GOT3 (cell line): ENCODE measurements at regions not wholly inside any gene's neighbourhood (a gene's known extent, or its start where the extent isn't known, plus 50 kb on each side); places are given as distances from the start of the nearest gene placed in this dataset.
"Not testable (repeated sequence)": the region's sequence is repeated elsewhere in the genome, so short reads cannot be mapped to it uniquely, and the experiment has no call there.

Experiments used
- DNase-seq: peaks from one replicate; lab custom pipeline; 2025; ENCODE audit warnings: mixed read lengths; lab: John Stamatoyannopoulos, UW

DNA sequence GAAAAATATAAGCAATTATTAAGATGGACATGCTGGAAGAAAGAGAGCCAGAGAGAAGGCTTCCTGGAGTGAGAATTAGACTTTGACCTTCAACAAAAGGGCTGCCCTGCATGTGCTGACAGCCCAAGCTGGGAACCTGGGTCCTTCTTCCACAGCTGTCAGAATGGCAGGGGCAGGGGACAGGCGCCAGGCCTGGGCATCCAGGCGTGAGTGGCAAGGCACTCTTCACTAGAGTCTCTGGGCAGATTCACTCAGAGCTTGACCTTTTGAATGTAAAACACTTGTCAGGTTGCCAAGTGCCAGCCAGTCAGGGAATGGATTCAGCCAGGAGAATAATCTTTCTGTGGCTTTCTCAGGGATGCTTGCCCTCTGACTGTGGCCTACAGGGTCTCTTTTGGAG, 119.1 kb upstream of the CLINT1 start:
- DNase-seq, result no peak

DNA sequence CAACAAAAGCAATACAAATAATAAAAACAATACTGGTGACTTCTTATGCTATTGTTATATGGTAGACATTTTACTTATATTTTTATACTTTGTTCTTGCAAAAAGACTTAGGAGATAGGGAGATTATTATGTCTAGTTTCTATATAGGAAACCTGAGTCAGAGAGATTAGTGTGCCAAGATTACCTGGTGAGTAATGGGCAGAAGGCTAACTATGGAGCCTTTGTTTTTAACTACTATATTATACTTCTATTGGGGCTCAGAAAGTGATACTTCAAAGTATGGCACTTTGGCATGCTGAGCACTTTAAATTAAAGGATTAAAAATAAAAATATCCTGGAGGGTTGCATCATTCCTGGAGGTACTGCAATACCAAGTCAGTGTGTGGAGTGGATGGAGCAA, 117.5 kb upstream of the CLINT1 start:
- DNase-seq, result no peak

DNA sequence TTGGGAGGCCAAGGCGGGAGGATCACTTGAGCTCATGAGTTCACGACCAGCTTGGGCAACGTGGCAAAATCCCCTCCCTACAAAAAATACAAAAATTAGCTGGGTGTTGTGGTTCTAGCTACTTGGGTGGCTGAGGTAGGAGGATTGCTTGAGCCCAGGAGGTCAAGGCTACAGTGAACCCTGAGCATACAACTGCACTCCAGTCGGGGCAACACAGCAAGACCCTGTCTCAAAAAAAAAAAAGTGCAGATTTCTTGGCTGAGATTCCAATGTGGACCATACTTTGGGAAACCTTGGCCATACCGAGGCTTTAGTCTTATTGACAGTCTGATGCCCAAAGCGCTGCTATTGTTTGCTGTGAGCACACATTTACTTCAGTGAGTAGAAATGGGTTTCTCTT, 113.6 kb upstream of the CLINT1 start:
- no peak for DNase-seq

DNA sequence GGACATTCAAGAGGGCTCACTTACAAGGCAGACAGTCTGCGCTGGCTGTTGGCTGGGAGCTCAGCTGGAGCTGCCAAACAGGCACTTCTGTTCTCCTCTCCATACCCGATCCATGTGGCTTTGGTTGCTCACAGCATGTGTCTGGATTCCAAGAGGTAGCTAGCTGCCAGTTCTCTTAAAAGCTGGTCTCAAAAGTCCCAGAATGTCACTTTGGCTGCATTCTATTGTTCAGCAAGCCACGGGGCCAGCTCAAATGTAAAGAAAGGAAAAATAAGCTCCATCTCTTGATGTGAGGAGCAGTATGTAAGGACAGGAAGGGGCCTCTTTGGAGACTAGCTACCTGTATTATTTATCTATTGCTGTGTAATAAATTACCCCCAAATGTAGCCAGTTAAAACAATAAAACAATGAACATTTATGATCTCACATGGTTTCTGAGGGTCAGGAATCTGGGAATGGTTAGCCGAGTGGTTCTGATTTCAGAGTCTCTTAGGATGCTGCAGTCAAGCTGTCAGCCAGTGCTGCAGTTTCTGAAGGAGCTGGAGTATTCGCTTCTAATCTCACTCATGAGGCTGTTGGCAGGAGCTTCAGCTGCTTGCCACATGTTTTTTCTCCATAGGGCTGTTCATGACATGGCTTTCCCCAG, 112.7 kb upstream of the CLINT1 start:
- no peak for DNase-seq

DNA sequence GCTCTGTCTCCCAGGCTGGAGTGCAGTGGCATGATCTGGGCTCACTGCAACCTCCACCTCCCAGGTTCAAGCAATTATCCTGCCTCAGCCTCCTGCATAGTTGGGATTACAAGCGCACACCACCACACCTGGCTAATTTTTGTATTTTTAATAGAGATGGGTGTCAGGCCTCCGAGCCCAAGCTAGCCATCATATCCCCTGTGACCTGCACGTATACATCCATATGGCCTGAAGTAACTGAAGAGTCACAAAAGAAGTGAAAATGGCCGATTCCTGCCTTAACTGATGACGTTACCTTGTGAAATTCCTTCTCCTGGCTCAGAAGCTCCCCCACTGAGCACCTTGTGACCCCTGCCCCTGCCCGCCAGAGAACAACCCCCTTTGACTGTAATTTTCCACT, 109.6 kb upstream of the CLINT1 start:
- DNase-seq, result not testable (repeated sequence)

DNA sequence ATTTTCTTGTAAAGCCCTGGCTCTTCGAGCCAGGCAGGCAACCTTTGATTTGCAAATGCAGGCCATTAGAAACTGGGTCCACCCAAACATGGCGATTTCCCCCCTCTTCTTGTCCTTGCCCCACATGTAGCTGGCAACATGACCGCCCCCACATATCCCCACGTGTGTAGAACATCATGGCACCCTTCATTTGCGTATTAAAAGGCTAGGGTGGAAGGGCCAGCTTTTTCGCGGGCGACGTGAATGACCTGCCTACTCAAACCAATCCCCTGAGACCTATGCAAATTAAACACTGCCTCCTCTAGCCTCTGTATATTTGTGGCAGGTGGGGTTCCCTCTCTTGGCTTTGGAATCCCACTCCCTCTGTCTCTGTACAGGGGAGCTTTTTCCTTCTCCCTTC, 107.0 kb upstream of the CLINT1 start:
- DNase-seq, result no peak

DNA sequence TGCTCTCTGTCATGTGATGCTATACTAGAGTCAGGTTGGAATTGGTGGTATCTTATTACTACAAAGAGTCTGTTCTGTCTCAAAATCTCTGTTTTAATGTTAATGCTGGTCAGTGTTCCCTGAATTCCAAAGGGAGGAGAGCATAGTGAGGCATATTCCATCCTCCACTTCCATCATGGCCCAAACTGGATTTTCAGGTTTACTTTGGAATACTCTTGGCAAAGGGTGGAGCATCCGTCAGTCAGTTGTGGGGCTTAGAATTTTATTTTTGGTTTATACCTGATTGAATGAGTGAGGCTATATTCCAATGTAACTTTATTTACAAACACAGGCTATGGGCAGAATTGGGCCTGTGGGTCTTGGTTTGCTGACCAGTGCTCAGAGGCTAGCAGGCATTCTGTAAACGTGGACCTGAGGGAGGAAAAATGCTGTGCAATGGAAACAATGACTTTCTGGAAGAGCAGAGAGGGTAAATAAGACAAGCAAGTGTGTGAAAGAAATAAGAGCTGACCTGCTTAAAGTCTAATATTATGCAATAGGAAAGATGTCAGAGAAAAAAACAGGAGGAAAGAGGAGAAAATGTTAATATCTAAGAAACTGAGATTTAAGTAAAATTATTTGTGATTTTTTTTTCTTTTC, 106.2 kb upstream of the CLINT1 start:
- DNase-seq, result no peak

DNA sequence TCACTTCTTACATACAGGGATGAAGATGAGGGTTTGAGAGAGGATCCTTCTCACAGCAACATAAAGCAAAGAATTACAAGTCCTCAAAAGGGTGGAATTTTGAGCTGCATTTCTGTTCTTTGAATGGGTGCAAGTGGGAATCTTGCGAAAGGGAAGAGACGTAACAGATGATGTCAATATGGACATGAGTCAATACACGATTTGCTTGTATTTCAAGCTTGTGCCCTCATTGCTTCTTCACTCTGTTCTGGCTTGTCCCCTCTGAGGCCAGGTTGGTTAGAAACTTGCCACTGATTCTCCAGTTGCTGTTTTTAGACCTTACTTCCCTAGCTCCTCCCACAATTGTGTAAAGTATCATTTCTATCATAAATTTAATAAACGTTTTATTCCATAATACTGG, 104.8 kb upstream of the CLINT1 start:
- no peak for DNase-seq

DNA sequence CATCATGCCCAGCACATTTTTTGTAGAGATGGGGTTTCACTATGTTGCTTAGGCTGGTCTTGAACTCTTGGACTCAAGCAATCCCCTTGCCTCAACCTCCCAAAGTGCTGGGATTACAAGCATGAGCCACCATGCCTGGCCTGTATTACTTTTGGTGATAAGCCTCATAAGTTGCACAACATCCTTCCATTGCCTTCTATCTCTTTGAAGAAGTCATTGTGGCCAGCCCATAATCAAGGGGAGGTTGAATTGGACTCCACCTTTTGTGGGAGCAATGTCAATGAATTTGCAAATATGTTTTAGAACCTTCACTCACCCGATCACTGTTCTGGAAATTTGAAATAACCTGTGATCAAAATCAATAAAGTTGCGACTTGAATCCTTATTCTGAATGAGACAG, 104.3 kb upstream of the CLINT1 start:
- DNase-seq, result no peak

DNA sequence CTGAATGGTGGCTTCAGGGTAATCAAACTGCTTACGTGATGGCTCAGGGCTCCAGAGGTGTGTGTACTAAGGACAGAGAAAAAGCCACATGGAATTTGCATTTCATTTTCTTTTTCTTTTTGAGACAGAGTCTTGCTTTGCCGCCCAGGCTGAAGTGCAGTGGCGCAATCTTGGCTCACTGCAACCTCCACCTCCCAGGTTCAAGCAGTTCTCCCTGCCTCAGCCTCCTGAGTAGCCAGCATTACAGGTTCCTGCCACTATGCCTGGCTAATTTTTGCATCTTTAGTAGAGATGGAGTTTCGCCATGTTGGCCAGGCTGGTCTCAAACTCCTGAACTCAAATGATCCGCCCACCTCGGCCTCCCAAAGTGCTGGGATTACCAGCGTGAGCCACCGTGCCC, 103.7 kb upstream of the CLINT1 start:
- not testable (repeated sequence) for DNase-seq

DNA sequence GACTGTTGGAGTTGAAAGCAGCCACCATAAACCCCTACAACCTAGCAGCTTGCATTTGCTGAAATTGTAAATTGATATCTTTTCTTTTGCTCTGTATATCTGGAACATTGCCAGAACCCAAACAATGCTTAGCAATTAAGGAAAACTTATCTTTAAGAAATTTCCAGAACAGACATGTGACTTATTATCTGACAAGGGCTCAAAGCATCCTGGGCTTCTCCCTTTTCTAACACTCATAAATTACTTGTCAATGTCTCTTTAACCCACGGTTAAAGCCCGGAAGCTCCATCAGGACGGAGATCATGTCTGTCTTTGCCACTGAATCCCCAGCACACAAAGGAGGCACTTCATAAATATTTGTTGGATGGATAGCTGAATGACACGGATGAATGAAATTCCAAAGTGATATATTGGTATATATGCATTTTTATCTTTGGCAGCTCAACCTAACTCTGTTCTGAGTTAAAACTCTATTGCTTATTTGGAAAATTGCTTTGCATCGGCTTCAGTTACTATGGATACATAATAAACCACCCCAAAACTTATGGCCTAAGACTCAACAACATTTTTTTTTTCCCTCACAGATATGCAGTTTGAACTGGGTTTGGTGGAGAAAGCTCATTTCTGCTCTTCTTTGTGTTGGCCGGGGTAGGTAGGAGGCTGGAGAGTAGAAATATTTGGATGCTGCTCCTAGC, 103.1 kb upstream of the CLINT1 start:
- DNase-seq, result no peak

DNA sequence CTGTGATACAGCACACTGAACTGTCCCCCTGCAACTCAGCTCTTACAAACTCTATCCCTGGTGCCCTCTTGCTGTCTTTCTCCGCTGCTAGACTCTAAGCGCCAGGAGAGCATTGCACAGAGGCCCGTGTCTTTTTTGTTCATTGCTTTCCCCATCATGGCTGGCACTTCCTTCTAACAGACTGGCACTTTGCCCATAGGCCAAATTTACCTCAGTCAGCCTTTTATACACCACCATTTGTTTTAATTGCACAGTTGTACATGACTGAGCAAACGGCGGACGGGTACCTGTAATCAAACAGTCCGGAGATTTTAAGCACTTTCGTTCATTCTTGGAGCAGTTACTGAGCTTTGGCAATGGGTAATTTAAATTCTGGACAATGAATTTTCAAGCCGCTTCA, 102.2 kb upstream of the CLINT1 start:
- DNase-seq, result no peak

DNA sequence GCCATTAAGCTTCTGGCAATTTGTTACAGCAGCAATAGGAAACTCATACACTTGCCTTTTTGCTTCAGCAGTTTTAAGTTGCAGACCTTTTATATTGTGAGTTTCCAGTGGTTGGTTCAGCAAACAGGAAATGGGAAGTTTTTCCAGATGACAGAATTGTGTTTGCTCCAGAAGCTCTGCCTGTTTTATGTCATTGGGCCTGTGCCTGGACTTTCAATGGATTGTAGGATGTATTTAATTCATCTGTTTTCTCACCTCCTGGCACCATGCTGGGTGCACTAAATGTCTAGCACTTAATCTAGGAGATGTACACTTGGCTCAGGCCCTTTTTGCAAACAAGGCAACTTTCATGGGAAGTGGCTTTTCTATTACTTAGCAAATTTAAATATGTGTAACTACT, 100.4 kb upstream of the CLINT1 start:
- no peak for DNase-seq

DNA sequence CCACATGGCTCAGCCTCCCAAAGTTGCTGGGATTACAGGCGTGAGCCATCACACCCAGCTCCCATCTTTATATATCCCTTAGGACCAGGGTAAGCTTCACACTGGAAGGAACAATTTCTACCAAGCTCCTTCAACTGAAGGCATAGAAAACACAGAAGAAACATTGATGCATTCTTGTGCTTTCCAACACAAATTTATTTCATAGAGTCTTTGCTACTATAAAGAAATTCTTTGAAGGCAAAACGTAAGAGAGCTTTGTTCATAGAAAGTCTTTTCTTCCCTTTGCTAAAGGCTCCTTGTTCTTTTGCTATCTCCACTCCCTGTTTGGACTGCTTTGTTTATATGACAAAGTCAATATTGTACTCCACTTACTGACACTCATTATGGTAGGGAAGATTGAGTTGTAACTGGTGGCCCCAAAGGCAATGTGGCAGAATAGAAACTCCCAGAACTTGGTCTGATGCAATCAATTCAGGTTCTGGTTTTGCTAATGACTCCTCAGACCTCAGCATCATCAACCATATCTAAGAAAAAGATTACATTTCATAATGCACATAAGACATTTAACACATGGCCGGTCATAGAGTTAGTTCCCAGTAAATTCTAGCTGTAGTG, 97.4 kb upstream of the CLINT1 start:
- DNase-seq, result no peak

DNA sequence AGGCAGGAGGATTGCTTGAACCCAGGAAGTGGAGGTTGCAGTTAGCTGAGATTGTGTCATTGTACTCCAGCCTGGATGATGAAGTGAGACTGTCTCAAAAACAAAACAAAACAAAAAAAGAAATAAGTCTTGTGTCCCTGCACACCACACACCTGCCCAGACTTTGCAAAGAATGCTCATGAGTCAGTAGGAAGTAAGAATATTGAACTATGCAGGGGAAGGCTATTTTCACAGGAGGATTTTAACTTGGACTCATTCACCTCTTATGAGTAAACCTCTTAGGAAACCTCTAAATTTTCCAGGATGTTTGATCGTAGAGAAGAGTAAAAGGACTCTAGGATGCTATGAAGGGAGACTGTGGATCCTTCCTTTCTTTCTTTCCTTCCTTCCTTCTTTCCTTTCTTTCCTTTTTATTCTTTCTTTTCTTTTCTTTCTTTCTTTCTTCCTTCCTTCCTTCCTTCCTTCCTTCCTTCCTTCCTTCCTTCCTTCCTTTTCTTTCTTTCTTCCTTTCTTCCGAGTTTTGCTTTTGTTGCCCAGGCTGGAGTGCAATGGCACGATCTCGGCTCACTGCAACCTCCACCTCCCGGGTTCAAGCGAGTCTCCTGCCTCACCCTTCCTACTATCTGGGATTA, 96.7 kb upstream of the CLINT1 start:
- DNase-seq, result no peak

DNA sequence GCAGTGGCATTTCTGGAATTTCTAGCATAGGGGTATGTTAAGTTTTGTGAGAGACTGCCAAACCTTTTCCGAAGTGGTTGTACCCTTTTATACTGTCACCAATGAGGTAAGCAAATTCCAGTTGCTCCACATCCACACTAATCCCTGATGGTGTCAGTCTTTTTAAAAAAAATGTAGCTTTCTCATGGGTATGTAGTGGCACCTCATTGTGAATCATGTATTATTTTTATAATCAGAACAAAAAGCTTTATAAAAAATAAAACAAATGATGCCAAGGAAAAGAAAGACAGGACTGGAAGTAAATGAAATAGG, 93.4 kb upstream of the CLINT1 start:
- DNase-seq, result no peak

DNA sequence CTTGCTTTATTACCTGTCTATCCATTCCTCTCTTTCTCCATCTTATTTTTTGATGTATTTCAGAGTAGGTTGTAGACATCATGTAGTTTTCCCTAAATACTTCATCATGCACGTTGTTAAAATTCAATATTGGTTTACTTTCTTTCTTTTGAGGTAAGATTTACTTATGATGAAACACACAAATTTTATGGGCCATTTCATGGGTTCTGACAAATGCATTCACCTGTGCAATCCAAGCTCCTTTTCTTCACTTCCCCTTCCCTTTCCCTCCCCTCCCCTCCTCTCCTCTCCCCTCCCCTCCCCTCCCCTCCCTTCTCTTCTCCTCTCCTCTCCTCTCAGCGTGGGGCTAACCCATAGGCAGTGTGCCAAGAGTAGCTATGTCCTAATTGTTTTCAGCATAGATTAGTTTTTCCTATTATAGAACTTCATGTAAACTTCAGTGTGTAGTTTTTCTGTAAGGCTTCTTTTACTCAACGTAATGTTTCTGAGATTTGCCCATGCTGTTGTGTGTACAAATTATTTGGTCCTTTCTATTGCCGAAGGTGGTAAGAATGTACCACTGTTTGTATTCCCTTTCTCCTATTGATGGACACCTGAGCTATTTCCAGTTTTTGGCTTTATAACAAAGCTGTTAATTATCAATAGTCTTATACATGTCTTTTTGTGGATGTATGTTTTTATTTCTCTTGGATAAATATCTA, 92.9 kb upstream of the CLINT1 start:
- no peak for DNase-seq

DNA sequence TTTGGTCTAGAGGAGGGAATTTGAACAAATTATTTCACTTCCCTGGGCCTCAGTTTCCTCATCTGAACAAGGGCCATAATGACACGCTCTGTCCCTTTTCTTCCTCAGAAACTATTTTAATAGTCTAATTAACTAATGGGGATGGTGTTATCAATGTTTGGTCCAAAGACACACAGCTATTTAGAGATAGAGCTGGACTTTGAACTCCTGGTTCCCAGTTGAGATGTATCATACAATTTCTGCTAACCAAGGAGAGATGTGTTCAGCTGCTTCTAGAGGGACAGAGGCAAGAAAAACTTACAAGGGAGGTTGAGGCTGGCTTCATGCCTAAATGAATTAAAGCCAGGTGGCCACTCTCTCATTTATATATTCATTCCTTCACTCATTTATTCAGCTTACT, 90.6 kb upstream of the CLINT1 start:
- DNase-seq, result no peak

DNA sequence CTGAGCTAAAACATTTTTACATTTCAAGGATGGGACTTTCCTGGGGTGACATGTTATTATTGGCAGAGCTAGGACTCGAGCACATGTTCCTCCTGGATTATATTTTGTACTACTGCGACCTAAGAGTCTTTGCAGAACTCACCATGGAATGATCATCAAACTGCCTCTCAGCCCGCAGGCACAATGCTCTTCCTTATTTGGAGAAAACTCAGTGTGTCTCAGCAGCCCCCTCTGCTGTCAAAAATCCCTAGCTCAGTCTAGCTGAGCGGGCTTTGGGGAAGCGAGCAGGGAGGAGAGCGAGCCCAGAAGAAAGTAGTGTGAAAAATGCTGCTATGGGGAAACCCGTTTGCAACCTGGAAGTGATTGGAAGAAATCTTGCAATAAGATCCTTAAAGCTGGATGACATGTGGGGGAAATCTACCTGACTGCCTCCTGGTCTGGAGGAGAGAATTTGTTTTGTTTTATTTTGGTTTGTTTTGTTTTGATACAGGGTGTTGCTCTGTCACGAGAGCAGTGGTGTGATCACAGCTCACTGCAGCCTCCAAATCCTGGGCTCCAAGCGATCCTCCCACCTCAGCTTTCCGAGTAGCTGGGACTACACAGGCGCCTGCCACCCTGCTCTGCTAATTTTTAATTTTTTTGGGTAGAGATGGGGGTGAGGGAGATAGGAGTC, 89.9 kb upstream of the CLINT1 start:
- DNase-seq, result peak; percentile 57

DNA sequence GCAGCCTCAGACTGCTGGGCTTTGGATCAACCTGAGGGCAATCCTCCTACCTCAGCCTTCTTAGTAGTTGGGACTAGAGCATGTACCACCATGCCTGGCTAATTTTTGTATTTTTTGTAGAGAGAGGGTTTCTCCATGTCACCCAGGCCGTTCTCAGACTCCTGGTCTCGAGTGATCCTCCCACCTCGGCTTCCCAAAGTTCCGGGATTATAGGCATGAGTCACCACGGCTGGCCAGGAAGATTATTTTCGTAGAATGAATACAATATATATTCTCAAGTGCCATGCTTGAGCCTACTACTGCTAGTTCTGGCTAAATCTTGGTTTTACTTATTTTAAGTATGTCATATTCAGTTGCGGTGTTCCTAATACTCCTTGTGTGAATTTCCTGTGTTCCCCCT, 88.2 kb upstream of the CLINT1 start:
- no peak for DNase-seq

DNA sequence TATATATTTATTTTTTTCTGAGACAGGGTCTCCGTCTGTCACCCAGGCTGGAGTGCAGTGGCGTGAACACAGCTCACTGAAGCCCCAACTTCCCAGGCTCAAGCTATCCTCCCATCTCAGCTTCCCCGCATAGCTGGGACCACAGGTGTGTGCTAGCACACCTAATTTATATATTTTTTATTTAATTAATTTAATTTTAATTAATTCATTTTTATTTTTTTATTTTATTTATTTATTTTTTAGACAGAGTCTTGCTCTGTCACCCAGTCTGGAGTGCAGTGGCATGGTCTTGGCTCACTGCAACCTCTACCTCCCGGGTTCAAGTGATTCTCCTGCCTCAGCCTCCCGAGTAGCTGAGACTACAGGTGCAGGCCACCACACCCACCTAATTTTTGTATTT, 86.9 kb upstream of the CLINT1 start:
- DNase-seq, result not testable (repeated sequence)

DNA sequence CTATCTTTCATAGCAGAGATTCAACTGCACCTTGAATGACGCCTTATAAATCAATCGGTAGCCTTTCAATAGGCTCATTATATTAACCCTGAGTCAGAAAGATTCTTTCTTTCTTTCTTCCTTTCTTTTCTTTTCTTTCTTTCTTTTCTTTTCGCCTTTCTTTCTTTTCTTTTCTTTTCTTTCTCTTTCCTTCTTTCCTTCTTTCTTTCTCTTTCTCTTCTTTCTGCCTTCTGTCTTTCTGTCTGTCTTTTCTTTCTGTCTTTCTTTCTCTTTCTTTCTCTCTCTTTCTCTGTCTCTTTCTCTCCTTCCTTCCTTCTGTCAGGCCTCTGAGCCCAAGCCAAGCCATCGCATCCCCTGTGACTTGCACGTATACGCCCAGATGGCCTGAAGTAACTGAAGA, 86.0 kb upstream of the CLINT1 start:
- DNase-seq, result no peak
